SU-DHL-6 (cell line): ENCODE measurements at regions not wholly inside any gene's neighbourhood (a gene's known extent, or its start where the extent isn't known, plus 50 kb on each side); places are given as distances from the start of the nearest gene placed in this dataset.
"Not testable (repeated sequence)": the region's sequence is repeated elsewhere in the genome, so short reads cannot be mapped to it uniquely, and the experiment has no call there.

Source experiments
- CTCF ChIP-seq: fragments of 200-600 bp; sonication (generic); IDR thresholded peaks from one replicate; pipeline ENCODE4 v1.5.1; 2017; ENCODE audit warnings: antibody characterized with exemption, mild to moderate bottlenecking, low read length, moderate library complexity; ENCODE audit not compliant: insufficient read depth, poor library complexity, severe bottlenecking
- EZH2phosphoT487 ChIP-seq: fragments of 200-600 bp; sonication (generic), shearing (Covaris generic); conservative IDR thresholded peaks from 2 replicates; pipeline ENCODE4 v1.6.1; 2018; ENCODE audit warnings: mild to moderate bottlenecking, antibody characterized with exemption, low read length, moderate library complexity, mixed read lengths

GRCh38 chr5:99410386-99410785 is 481.6 kb upstream of the CHD1 start:
- not testable (repeated sequence) for TF ChIP-seq CTCF, EZH2phosphoT487
